DND-41 (cell line): ENCODE measurements at regions not wholly inside any gene's neighbourhood (a gene's known extent, or its start where the extent isn't known, plus 50 kb on each side); places are given as distances from the start of the nearest gene placed in this dataset.

Experiments used
- ATAC-seq: fragments of 200-7000 bp; cut with Tn5 transposase; 3 replicates; pipeline ENCODE4 v1.9.1; 2021; ENCODE audit warnings: low read depth; ENCODE audit not compliant: insufficient read depth
- DNase-seq: peaks from one replicate; pipeline ENCODE4 v3.0.0-alpha.2; 2020
- H2AFZ ChIP-seq: 2 replicates; pipeline ENCODE4 v1.6.0; 2012; ENCODE audit warnings: low read depth, low read length
- H3K27ac ChIP-seq: 2 replicates; pipeline ENCODE4 v1.5.1; 2012; ENCODE audit warnings: low read length, inconsistent platforms
- H3K27me3 ChIP-seq: fragments of 200-600 bp; sonication (generic); 2 replicates; pipeline ENCODE4 v1.6.0; 2012; ENCODE audit warnings: low read length, mild to moderate bottlenecking, inconsistent platforms; ENCODE audit not compliant: insufficient read depth, poor library complexity
- H3K36me3 ChIP-seq: 2 replicates; pipeline ENCODE4 v1.5.1; 2012; ENCODE audit warnings: low read length, inconsistent platforms; ENCODE audit not compliant: insufficient read depth
- H3K4me1 ChIP-seq: 2 replicates; pipeline ENCODE4 v1.5.1; 2012; ENCODE audit warnings: mild to moderate bottlenecking, low read length; ENCODE audit not compliant: insufficient read depth
- H3K4me2 ChIP-seq: 2 replicates; pipeline ENCODE4 v1.6.0; 2012; ENCODE audit warnings: mild to moderate bottlenecking, moderate library complexity, low read length, inconsistent platforms; ENCODE audit not compliant: insufficient read depth
- H3K4me3 ChIP-seq, 2 experiments: fragments of 200-600 bp in 1 of 2; shearing (Covaris generic) in 1 of 2; 2 replicates each; pipeline ENCODE4 v1.5.1; 2012 to 2016; ENCODE audit warnings: inconsistent platforms in 2 of 2, low read length in 2 of 2, mild to moderate bottlenecking in 2 of 2, low read depth in 1 of 2, moderate library complexity in 1 of 2
- H3K79me2 ChIP-seq: 2 replicates; pipeline ENCODE4 v1.6.0; 2012; ENCODE audit warnings: low read length, inconsistent platforms; ENCODE audit not compliant: insufficient read depth
- H3K9ac ChIP-seq: 2 replicates; pipeline ENCODE4 v1.6.0; 2012; ENCODE audit warnings: low read depth, mild to moderate bottlenecking, inconsistent platforms, low read length, moderate library complexity
- H3K9me3 ChIP-seq: 2 replicates; pipeline ENCODE4 v1.5.1; 2012; ENCODE audit warnings: low read length, moderate library complexity, mild to moderate bottlenecking, inconsistent platforms; ENCODE audit not compliant: insufficient read depth, severe bottlenecking
- H4K20me1 ChIP-seq: 2 replicates; pipeline ENCODE4 v1.6.0; 2012; ENCODE audit warnings: low read length; ENCODE audit not compliant: insufficient read depth
- CTCF ChIP-seq: IDR thresholded peaks from 2 replicates; pipeline ENCODE4 v1.5.1; 2012; ENCODE audit warnings: borderline replicate concordance, low read length, moderate library complexity, mild to moderate bottlenecking; ENCODE audit not compliant: poor library complexity, severe bottlenecking; ENCODE audit errors: extremely low read depth
- EZH2 ChIP-seq: IDR thresholded peaks from 3 replicates; pipeline ENCODE4 v1.6.1; 2012; ENCODE audit warnings: borderline replicate concordance, low read depth, mild to moderate bottlenecking, moderate library complexity, low read length, inconsistent platforms; ENCODE audit not compliant: severe bottlenecking

- no peak overlapping the region for H2AFZ ChIP-seq
- TF ChIP-seq CTCF (no peak), EZH2 (no peak)
- H3K9me3 ChIP-seq: no peaks in the 10 kb centered on the region
- no peak overlapping the region for H3K4me2 ChIP-seq
- peaks cover 15% of the 10 kb centered on the region for H3K27me3 ChIP-seq
- no peaks in the 10 kb centered on the region for H3K79me2 ChIP-seq
- H3K4me3 ChIP-seq: no peak overlapping the region
- H4K20me1 ChIP-seq: no peaks in the 10 kb centered on the region
- ATAC-seq: no peak
- no peaks in the 10 kb centered on the region for H3K36me3 ChIP-seq
- no peak overlapping the region for H3K9ac ChIP-seq
- no peak for DNase-seq
- no peak overlapping the region for H3K27ac ChIP-seq
- H3K4me1 ChIP-seq: no peaks in the 10 kb centered on the region
Measured at GRCh38 chr12:105920161-105920684, 218.5 kb downstream of the NUAK1 start.

- Histone ChIP-seq H3K4me1 (no peaks in the 10 kb centered on the region), H3K9ac (no peak overlapping the region), H3K9me3 (no peaks in the 10 kb centered on the region), H3K27ac (no peak overlapping the region), H3K36me3 (no peaks in the 10 kb centered on the region), H3K79me2 (no peaks in the 10 kb centered on the region), H3K4me2 (no peak overlapping the region), H3K27me3 (peaks cover 19% of the 10 kb centered on the region), H2AFZ (no peak overlapping the region), H3K4me3 (no peak overlapping the region), H4K20me1 (no peaks in the 10 kb centered on the region)
- ATAC-seq (no peak), DNase-seq (no peak)
- TF ChIP-seq CTCF (no peak), EZH2 (no peak)
Measured at GRCh38 chr12:105921055-105921454, 217.7 kb downstream of the NUAK1 start.

- H3K36me3 ChIP-seq: no peaks in the 10 kb centered on the region
- no peak for DNase-seq
- H2AFZ ChIP-seq: no peak overlapping the region
- H3K4me2 ChIP-seq: no peak overlapping the region
- H3K9me3 ChIP-seq: no peaks in the 10 kb centered on the region
- H3K9ac ChIP-seq: no peak overlapping the region
- no peaks in the 10 kb centered on the region for H4K20me1 ChIP-seq
- H3K4me3 ChIP-seq: no peak overlapping the region
- TF ChIP-seq EZH2 (no peak), CTCF (no peak)
- no peaks in the 10 kb centered on the region for H3K4me1 ChIP-seq
- H3K27me3 ChIP-seq: peaks cover 17% of the 10 kb centered on the region
- no peaks in the 10 kb centered on the region for H3K79me2 ChIP-seq
- no peak overlapping the region for H3K27ac ChIP-seq
- ATAC-seq: no peak
Measured at GRCh38 chr12:105921872-105922669, 216.7 kb downstream of the NUAK1 start.
